ENCODE measurements at regions not wholly inside any gene's neighbourhood (a gene's known extent, or its start where the extent isn't known, plus 50 kb on each side); places are given as distances from the start of the nearest gene placed in this dataset.

DNA sequence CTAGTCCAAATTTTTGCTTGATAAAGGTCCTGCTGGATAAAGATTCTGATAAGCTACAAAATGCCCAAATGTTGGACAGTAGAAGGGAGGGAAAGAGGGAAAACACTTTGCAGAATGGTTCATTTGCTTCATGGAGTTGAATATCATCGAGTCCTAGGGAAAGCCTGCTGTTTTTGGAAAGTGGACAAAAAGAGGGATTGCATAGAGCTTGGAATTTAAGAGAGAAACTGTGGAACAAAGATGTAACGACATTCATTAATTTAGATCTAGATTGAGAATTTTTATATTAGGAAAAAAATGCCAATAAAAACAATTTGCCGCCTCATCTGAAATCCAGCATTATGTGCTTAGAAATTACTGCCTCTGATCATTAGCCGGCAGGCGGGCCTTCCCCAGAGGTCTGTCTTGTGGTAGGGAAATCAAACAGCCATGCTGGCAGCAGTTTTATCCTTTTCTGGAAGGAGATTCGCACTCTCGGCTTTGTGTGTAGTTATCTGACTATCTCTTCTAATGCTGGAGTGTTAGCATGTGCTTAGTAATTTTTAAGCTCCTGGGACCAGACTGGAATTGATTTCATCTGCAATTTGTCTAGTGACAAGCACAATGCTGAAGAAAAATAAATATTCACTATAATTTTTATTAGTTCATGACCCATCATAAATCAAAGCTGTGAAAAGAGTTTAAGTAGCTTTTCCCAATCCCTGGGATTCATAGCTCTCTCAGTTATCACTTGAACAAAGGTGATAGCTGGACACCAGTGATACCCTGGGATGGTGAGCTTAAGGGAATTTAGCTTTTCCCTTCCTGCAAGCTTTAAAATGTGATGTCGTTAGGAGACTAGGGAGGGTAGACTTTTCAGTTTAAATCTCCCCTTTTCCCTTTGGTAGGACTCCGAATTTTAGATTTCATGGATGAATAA, 329.5 kb downstream of the PRL start:
- no peak overlapping the region for H3K4me3 ChIP-seq (ENCODE audit: low read length)
- H3K27ac ChIP-seq (ENCODE audit: low read depth, low read length), result no peak overlapping the region
- 92% methylated on average over 8 of the region's 9 CpGs for WGBS
- H3K36me3 ChIP-seq (ENCODE audit: insufficient read depth, low read length), result no peaks in the 10 kb centered on the region
- H3K27me3 ChIP-seq (ENCODE audit: insufficient read depth, low read length), result no peaks in the 10 kb centered on the region
- peaks cover 39% of the 10 kb centered on the region for H3K4me1 ChIP-seq (ENCODE audit: insufficient read depth, low read length)
- H3K9ac ChIP-seq (ENCODE audit: low read depth, low read length), result no peak overlapping the region
- H3K9me3 ChIP-seq (ENCODE audit: insufficient read depth, low read depth, low read length), result no peaks in the 10 kb centered on the region

DNA sequence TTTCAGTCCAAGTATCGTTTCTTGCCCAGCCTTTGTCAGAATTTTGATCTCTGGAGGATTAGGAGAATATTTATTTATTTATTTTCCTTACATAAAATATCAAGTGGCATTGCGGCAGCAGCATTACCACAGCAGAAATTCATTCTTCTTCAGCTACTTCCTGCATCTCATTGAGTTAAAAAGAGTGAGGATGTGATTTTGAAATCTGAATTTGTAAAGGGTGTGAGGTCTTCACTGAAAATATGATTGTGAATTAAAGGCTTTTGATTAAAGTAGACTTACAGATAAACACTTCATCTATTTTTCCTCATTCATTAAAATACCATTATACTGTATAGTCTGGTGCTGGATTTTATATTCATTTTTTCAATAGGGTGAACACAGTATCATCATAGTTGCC, 328.4 kb downstream of the PRL start:
- no peaks in the 10 kb centered on the region for H3K36me3 ChIP-seq (ENCODE audit: insufficient read depth, low read length)
- no peaks in the 10 kb centered on the region for H3K27me3 ChIP-seq (ENCODE audit: insufficient read depth, low read length)
- no peak overlapping the region for H3K4me3 ChIP-seq (ENCODE audit: low read length)
- H3K9me3 ChIP-seq (ENCODE audit: insufficient read depth, low read depth, low read length), result no peaks in the 10 kb centered on the region
- no peak overlapping the region for H3K9ac ChIP-seq (ENCODE audit: low read depth, low read length)
- WGBS, result 100% methylated on average over 1 of the region's 2 CpGs
- peaks cover 39% of the 10 kb centered on the region for H3K4me1 ChIP-seq (ENCODE audit: insufficient read depth, low read length)
- no peak overlapping the region for H3K27ac ChIP-seq (ENCODE audit: low read depth, low read length)

DNA sequence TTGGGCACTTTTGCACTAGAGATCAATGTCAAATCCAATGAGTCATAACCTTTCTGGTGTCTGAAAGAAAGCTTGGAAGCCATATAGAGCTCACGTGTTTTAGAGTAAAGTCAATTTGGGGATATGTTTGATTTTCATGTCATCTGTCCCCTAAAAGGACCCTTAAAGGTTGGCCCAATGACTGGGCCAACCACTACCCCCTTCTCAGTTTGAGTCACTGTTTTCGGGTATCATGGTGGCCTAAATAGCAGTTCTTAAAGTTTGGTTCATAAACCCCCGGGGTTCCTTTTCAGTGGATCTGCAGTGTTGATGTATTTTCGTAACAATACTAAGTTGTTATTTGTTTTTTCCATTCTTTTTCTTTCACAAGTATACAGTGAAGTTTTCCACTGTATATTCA, 327.6 kb downstream of the PRL start:
- no peaks in the 10 kb centered on the region for H3K27me3 ChIP-seq (ENCODE audit: insufficient read depth, low read length)
- H3K4me3 ChIP-seq (ENCODE audit: low read length), result no peak overlapping the region
- no peak overlapping the region for H3K27ac ChIP-seq (ENCODE audit: low read depth, low read length)
- H3K36me3 ChIP-seq (ENCODE audit: insufficient read depth, low read length), result no peaks in the 10 kb centered on the region
- no peak overlapping the region for H3K9ac ChIP-seq (ENCODE audit: low read depth, low read length)
- 64% methylated on average over 3 of the region's 4 CpGs for WGBS
- H3K4me1 ChIP-seq (ENCODE audit: insufficient read depth, low read length), result peaks cover 38% of the 10 kb centered on the region
- H3K9me3 ChIP-seq (ENCODE audit: insufficient read depth, low read depth, low read length), result no peaks in the 10 kb centered on the region

DNA sequence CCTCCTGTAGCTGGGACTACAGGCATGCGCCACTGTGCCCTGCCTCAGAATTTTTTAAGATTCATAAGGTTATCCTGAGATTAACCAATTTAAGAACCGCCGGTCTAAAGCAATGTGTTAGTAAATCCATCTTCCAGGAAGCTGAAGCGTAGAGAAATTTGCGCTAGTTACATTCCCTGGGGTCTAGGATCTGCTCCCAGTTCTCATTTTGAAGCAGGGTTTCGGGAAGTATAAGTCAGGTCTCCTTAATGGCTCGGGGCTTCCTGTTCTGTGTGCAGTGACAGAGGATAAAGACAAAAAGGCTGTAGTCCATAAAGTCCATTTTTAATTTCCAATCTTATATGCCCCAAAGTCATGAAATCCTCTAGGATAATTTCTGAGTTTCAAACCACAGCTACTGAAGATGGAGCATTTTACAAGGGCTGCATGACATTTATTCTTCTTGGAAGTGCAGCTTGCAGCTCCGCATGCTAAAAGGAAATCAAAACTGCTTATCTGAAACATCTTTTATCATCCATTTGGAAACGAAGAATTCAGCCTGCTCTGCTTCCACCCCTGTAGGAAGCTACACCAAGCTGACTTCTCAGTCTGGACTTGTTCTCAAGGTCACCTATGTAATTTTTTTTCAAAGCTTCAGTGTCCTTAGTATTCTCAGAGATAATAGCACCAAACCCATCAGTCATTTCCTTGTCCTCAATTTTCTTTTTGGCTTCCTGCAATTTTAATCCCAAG, 326.1 kb downstream of the PRL start:
- H3K4me1 ChIP-seq (ENCODE audit: insufficient read depth, low read length), result peaks cover 26% of the 10 kb centered on the region
- WGBS, result 82% methylated on average over 9 of the region's 9 CpGs
- H3K9ac ChIP-seq (ENCODE audit: low read depth, low read length), result no peak overlapping the region
- H3K9me3 ChIP-seq (ENCODE audit: insufficient read depth, low read depth, low read length), result no peaks in the 10 kb centered on the region
- no peak overlapping the region for H3K4me3 ChIP-seq (ENCODE audit: low read length)
- H3K36me3 ChIP-seq (ENCODE audit: insufficient read depth, low read length), result no peaks in the 10 kb centered on the region
- H3K27me3 ChIP-seq (ENCODE audit: insufficient read depth, low read length), result no peaks in the 10 kb centered on the region
- no peak overlapping the region for H3K27ac ChIP-seq (ENCODE audit: low read depth, low read length)

DNA sequence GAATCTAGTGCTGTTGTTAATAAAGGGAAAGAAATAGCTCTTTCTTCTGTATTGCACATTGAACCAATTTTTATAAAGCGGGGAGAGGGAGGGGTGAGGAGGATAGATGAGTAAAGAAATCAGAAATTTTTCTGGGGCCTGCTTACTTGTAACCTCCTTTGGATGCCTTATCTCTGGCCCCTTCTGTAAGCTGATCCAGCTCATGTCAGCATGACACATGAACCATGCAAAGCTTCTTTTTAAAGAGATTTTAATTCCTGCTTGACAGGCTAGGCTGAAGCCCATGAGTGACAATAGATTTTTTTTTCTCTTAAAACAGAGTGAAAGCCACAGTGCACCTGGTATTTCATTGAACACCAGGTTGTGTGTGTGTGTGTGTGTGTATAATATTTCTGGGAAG, 325.3 kb downstream of the PRL start:
- H3K27ac ChIP-seq (ENCODE audit: low read depth, low read length), result no peak overlapping the region
- 100% methylated on average over 1 of the region's 1 CpG for WGBS
- H3K9ac ChIP-seq (ENCODE audit: low read depth, low read length), result no peak overlapping the region
- no peaks in the 10 kb centered on the region for H3K9me3 ChIP-seq (ENCODE audit: insufficient read depth, low read depth, low read length)
- H3K4me3 ChIP-seq (ENCODE audit: low read length), result no peak overlapping the region
- H3K4me1 ChIP-seq (ENCODE audit: insufficient read depth, low read length), result peaks cover 19% of the 10 kb centered on the region
- no peaks in the 10 kb centered on the region for H3K27me3 ChIP-seq (ENCODE audit: insufficient read depth, low read length)
- no peaks in the 10 kb centered on the region for H3K36me3 ChIP-seq (ENCODE audit: insufficient read depth, low read length)

DNA sequence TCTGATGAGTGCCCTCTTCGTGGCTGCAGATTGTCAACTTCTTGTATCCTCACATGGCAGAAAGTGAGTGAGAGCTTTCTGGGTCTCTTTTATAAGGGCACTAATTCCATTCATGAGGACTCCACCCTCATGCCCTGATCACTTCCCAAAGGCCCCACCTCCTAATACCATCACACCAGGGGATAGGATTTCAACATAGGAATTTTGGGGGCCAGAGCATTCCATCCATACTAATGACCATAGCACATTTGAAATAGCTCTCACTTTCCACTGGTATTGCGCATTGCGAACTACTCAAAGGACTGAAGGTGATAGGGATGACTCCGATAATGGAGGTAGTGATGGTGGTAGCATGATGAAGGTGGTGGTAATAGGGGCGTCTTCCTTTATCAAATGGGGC, 324.3 kb downstream of the PRL start:
- Histone ChIP-seq H3K9me3 (ENCODE audit: insufficient read depth, low read depth, low read length) (no peaks in the 10 kb centered on the region), H3K36me3 (ENCODE audit: insufficient read depth, low read length) (no peaks in the 10 kb centered on the region), H3K4me1 (ENCODE audit: insufficient read depth, low read length) (peaks cover 18% of the 10 kb centered on the region), H3K4me3 (ENCODE audit: low read length) (no peak overlapping the region), H3K27me3 (ENCODE audit: insufficient read depth, low read length) (no peaks in the 10 kb centered on the region), H3K9ac (ENCODE audit: low read depth, low read length) (no peak overlapping the region), H3K27ac (ENCODE audit: low read depth, low read length) (no peak overlapping the region)
- WGBS, result 88% methylated on average over 5 of the region's 5 CpGs

DNA sequence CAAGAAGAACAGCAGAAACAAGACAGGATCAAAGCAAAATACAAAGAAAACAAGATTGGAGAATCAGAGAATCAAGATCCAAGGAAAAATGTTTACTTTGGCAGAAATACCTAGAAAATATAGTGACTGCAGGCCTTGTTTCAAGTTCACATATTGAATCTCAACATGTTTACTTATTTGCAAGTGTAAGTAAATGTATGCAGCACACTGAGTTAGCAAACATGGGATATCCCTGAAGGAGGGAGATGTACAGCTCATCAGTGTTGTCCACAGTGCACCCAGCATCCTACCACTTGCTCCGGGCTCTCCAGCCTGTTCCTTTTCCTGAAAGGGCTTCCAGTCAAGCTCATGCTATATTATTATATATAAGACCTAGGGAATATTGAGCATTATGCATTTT, 319.5 kb downstream of the PRL start:
- no peaks in the 10 kb centered on the region for H3K4me1 ChIP-seq (ENCODE audit: insufficient read depth, low read length)
- WGBS, result no CpG with 5 or more reads among the region's 1 CpG

DNA sequence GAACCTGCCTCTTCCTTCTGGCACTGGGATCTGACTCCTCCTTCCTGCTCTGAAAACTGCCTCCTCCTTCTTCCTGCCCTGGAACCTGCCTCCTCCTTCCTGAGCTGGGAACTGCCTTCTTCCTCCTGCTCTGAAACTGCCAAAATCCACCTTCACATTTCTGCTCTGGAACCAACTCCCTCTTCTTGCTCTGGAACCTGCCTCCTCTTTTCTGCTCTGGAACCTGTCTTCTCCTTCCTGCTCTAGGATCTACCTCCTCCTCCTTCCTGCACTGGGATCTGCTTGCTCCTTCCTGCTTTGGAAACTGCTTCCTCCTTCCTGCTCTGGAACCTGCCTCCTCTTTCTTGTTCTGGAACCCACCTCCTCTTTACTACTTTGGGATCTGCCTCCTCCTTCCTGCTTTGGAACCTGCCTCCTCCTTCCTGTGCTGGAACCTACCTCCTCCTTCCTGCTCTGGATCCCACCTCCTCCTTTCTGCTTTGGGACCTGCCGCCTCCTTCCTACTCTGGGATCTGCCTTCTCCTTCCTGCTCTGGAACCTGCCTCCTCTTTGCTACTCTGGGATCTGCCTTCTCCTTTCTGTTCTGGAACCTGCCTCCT, 315.5 kb downstream of the PRL start:
- peaks cover 33% of the 10 kb centered on the region for H3K36me3 ChIP-seq (ENCODE audit: insufficient read depth, low read length)
- H3K9me3 ChIP-seq (ENCODE audit: insufficient read depth, low read depth, low read length), result peaks cover 13% of the 10 kb centered on the region; the same call in 1 of the 2 replicates
- H3K4me3 ChIP-seq (ENCODE audit: low read length), result no peak overlapping the region
- WGBS, result 50% methylated on average over 1 of the region's 1 CpG
- no peaks in the 10 kb centered on the region for H3K4me1 ChIP-seq (ENCODE audit: insufficient read depth, low read length)
- no peak overlapping the region for H3K27ac ChIP-seq (ENCODE audit: low read depth, low read length)
- H3K9ac ChIP-seq (ENCODE audit: low read depth, low read length), result no peak overlapping the region
- H3K27me3 ChIP-seq (ENCODE audit: insufficient read depth, low read length), result no peaks in the 10 kb centered on the region

More for the DNA sequence above, 319.5 kb downstream of the PRL start:
- H3K27me3 ChIP-seq (ENCODE audit: insufficient read depth, low read length), result no peaks in the 10 kb centered on the region
- no peak overlapping the region for H3K27ac ChIP-seq (ENCODE audit: low read depth, low read length)
- H3K9me3 ChIP-seq (ENCODE audit: insufficient read depth, low read depth, low read length), result peaks cover 13% of the 10 kb centered on the region; the same call in 1 of the 2 replicates
- no peak overlapping the region for H3K9ac ChIP-seq (ENCODE audit: low read depth, low read length)
- no peak overlapping the region for H3K4me3 ChIP-seq (ENCODE audit: low read length)
- peaks cover 31% of the 10 kb centered on the region for H3K36me3 ChIP-seq (ENCODE audit: insufficient read depth, low read length)

DNA sequence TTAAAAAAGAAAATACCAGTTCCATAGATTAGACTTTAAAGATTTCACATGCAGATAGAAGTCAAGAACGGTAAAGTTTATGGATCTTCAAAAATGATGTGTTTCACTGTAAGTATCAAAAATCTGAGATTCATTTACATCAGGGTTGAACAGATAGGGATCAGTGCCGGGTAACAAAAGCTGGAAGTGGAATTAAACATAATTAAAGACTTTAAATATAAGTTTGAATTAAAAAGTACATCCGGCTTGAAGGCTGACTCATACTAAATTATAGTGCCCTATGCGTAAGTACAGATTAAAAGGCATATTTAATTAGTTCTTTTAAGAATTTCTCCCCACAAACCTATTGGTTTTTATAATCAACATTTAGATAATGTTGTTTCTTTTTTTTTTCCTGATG, 312.7 kb downstream of the PRL start:
- Histone ChIP-seq H3K4me1 (ENCODE audit: insufficient read depth, low read length) (peaks cover 12% of the 10 kb centered on the region), H3K9ac (ENCODE audit: low read depth, low read length) (no peak overlapping the region), H3K27me3 (ENCODE audit: insufficient read depth, low read length) (no peaks in the 10 kb centered on the region), H3K4me3 (ENCODE audit: low read length) (no peak overlapping the region), H3K36me3 (ENCODE audit: insufficient read depth, low read length) (peaks cover 29% of the 10 kb centered on the region), H3K9me3 (ENCODE audit: insufficient read depth, low read depth, low read length) (peaks cover 13% of the 10 kb centered on the region; the same call in 1 of the 2 replicates), H3K27ac (ENCODE audit: low read depth, low read length) (no peak overlapping the region)
- WGBS, result 100% methylated on average over 2 of the region's 4 CpGs

DNA sequence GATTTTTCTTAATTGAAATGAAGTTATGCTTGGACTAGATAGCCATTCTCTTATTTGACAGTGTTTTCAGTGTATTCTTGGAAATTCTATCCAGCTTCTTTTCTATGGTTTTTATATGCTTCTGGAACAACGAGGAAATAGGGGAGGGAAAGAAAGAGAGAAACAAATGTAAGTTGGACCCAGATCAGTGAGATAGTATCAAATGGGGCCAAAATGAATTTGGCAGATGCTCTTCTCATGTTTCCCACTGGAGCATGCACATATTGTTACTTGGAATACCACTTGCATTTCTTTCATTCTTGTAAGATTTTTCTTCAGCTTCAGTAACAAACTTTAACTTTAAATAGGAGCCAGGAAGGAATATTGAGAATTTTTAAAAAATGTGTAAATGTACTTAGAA, 312.3 kb downstream of the PRL start:
- Histone ChIP-seq H3K27me3 (ENCODE audit: insufficient read depth, low read length) (no peaks in the 10 kb centered on the region), H3K36me3 (ENCODE audit: insufficient read depth, low read length) (peaks cover 25% of the 10 kb centered on the region), H3K4me1 (ENCODE audit: insufficient read depth, low read length) (peaks cover 12% of the 10 kb centered on the region), H3K9me3 (ENCODE audit: insufficient read depth, low read depth, low read length) (peaks cover 13% of the 10 kb centered on the region; the same call in 1 of the 2 replicates), H3K4me3 (ENCODE audit: low read length) (no peak overlapping the region), H3K27ac (ENCODE audit: low read depth, low read length) (no peak overlapping the region), H3K9ac (ENCODE audit: low read depth, low read length) (no peak overlapping the region)
- 94% methylated on average over 1 of the region's 1 CpG for WGBS

DNA sequence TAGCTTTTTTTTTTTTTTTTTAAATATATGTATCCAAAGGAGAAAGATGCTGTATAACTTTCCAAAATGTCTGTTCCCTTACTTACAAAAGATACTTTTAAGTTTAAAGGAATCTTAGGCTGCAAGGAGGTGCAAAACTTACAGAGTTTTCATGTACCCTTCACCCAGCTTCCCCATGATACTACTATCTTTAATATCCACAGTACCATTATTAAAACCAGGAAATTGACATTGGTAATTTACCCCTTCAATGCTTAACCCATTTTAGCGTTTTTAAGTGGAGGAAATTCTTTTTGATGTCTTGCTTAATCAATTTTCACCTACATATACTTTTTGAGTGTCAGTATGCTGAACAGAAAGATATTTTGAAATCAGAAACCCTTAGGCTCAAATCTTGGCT, 310.9 kb downstream of the PRL start:
- 100% methylated on average over 1 of the region's 1 CpG for WGBS
- Histone ChIP-seq H3K9ac (ENCODE audit: low read depth, low read length) (no peak overlapping the region), H3K27ac (ENCODE audit: low read depth, low read length) (no peak overlapping the region)

More for the DNA sequence above, 310.9 kb downstream of the PRL start:
- Histone ChIP-seq H3K36me3 (ENCODE audit: insufficient read depth, low read length) (peaks cover 12% of the 10 kb centered on the region; the same call in 1 of the 2 replicates), H3K27me3 (ENCODE audit: insufficient read depth, low read length) (no peaks in the 10 kb centered on the region), H3K9me3 (ENCODE audit: insufficient read depth, low read depth, low read length) (0 out of 2 replicates have a peak, but pooled peaks cover 3% of the 10 kb centered on the region), H3K4me1 (ENCODE audit: insufficient read depth, low read length) (peaks cover 12% of the 10 kb centered on the region), H3K4me3 (ENCODE audit: low read length) (no peak overlapping the region)
